CD4-positive, alpha-beta T cell treated with Interleukin-4 for 4 hours (primary cell): ENCODE measurements at regions not wholly inside any gene's neighbourhood (a gene's known extent, or its start where the extent isn't known, plus 50 kb on each side); places are given as distances from the start of the nearest gene placed in this dataset.
"Not testable (repeated sequence)": the region's sequence is repeated elsewhere in the genome, so short reads cannot be mapped to it uniquely, and the experiment has no call there.

Experiments used
- DNase-seq: peaks from one replicate; pipeline ENCODE4 v3.0.0-alpha.2; 2020

GRCh38 chr1:43039228-43040055 is 80.8 kb upstream of the SLC2A1 start:
- DNase-seq = no peak

DNA sequence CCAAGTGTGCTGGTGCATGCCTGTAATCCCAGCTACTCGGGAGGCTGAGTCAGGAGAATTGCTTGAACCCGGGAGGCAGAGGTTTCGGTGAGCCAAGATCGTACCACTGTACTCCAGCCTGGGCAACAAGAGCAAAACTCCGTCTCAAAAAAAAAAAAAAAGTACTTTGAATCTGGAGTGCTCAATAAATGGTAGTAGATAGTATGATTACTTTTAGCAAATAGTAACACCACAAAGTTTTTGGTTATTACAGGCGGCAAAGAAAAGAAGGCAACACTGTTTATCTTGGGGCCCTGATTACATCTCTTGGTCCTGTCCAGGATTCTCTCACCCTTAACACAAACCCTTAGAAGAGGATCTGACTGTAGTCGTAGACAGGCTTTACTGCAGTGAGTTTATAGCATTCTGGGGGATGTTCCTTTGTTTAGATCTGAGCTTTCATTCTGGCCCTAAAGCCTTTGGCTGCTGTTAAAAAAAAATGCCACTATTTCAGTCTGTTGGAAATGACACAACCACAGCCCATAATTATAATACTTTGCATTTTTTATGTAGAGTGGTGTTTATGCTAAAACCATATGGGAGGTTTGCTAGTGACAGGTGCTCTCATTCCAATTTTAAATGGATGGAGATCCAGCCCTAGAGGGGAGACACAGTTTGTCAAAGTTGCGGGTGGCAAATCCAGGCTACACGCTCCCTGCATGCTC is 79.7 kb upstream of the SLC2A1 start:
- DNase-seq = no peak

- DNase-seq = no peak
Observed at GRCh38 chr1:43037466-43037865, 78.8 kb upstream of the SLC2A1 start.

DNA sequence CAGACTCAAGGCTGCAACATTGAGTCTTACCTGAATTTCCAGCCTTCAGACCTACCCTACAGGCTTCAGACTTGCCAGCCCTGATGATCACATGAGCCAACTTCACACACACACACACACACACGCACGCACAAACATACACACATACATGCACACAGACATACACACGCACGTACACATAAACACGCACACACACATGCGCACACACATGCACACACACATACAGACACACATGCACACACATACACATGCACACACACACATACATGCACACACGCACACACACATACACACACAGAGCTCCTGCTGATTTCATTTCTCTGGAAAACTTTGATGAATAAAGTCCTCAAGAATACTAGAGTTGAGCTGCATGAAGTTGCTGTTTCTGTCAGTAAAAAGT is 78.3 kb upstream of the SLC2A1 start:
- no peak for DNase-seq

- DNase-seq = no peak
Observed at GRCh38 chr1:43035821-43036741, 77.4 kb upstream of the SLC2A1 start.

- DNase-seq = peak; percentile 10
Observed at GRCh38 chr1:43034778-43035177, 76.1 kb upstream of the SLC2A1 start.

- no peak for DNase-seq
Observed at GRCh38 chr1:43034195-43034658, 75.6 kb upstream of the SLC2A1 start.

- no peak for DNase-seq
Observed at GRCh38 chr1:43031316-43032203, 72.9 kb upstream of the SLC2A1 start.

DNA sequence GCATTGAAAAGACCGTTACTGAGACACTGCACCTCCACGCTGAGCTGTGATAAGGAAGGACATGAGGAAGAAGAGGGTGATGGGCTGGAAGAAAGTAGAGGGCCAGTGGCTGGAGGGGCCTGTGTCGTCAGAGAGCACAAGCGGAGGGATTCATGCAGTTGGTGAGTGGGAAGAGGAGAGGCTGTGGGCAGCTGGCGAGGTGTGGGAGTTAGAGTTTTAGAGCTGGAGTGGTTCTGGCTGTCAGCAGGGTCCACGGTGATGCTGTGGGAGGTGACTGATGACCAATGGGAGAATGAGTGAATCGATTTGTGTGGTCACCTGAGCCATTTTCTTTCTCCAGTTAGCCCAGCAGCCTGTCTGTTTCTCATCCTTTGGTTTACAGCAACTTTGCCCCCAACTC is 66.2 kb upstream of the SLC2A1 start:
- DNase-seq = no peak

GRCh38 chr1:43021547-43022474 is 63.1 kb upstream of the SLC2A1 start:
- no peak for DNase-seq

DNA sequence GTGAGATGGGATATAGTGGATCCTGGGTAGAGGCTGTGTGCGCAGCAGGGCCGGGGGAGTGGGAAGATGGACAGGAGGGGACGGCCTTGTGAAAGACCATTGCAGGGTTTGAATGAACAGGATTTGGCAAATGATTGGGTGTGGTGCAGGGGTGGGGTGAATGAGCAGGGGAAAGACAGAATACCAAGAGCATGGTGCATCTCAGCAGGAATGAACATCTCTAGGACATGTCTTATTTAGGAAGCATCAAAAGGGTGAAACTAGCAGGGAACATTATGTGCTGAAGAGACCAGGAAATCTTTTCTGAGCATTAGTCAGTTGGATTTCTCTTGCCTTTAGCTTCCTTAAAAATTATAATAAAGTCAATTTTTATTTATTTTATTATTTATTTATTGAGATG is 60.6 kb upstream of the SLC2A1 start:
- DNase-seq = no peak

GRCh38 chr1:43018121-43018520 is 59.5 kb upstream of the SLC2A1 start:
- no peak for DNase-seq

DNA sequence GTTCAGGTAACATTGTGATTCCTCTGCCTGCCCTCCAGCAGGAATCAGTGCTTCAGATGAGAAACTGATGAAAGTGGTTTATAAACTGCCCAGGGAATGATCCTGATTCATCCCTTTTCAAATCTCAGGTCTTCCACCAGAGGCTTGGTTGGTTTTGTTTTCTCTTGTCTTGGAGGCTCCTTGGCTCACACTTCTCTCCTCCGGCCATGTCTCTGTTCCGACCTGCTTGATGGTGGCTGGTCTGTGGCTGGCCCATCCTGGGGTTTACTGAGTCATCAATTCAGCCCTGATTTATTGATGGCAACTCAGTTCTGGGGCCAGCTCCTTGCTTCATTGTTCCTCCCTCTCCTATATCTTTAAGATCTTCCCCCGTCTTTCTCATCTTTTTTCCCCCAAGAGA is 56.6 kb upstream of the SLC2A1 start:
- DNase-seq = no peak

- not testable (repeated sequence) for DNase-seq
Observed at GRCh38 chr1:43014579-43014978, 55.9 kb upstream of the SLC2A1 start.

DNA sequence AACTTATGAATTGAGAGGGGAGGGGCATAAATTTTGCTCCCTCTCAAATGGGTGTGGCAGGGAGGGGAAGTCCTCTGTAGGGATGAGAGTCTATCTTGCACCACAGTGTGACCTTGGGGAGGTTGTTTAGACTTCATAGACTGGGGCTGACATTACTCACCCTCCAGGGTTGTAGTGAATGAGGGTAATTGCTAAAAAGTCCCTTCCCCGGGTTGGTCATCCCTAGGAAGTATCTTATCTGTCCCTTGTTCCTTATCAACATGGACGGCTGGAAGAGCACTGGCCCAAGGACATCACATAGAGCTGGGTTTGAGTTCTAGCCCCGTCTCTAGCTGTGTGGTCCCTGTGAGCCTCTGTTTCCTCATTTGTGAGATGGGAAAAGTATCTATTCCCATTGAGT is 52.4 kb upstream of the SLC2A1 start:
- DNase-seq = no peak

GRCh38 chr1:43009274-43009673 is 50.6 kb upstream of the SLC2A1 start:
- no peak for DNase-seq

DNA sequence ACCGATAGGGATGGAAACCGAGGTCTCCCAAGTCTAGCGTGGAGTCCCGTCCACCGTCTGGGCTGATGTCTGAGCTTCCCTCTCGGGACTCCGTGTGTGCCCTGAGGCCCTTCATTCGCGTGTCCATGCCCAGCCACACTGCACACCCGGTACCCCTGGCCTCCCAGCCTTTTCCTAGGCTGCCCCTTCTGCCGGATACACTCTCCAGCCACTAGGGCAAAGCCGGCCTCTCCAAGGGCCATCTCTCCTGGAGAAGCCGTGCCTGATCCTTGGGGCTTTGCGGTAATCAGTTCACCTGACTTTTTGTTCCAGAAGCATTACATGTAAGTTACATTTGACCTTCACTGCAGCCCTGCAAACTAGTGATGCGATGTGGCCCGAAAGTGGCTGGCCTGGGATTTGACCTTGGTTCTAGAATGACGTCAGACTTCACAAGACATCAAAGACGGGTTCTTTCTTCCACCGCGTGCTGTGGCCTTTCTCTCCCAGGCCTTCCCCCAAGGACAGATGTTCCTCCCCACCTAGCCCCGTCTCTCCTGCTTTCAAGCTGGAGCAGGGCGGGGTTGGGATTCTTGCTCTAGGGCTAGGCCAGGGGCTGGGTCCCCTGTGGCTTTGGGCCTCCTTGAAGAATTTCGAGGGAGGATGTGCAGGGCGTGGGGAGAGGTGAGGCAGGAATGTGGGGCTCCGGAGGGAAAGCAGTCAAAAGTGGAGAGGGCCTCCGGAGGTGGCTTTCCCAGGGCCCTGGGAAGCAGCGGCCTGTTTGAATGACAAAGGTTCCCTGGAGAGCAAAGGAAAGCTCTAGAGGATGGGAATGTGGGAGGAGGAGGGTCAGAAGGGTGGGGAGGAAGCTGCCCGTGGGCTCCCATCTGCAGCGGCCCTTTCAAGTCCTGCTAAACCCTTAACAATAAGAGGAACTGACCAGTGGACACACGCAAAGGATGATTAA is 49.7 kb upstream of the SLC2A1 start:
- DNase-seq = no peak
